ENCODE measurements at regions not wholly inside any gene's neighbourhood (a gene's known extent, or its start where the extent isn't known, plus 50 kb on each side); places are given as distances from the start of the nearest gene placed in this dataset.

- H3K79me1 ChIP-seq (ENCODE audit: low read length), result no peaks in the 10 kb centered on the region
- no peaks in the 10 kb centered on the region for H3K36me3 ChIP-seq (ENCODE audit: control insufficient read depth in 1 of 2, insufficient read depth in 2 of 2, low read length in 2 of 2)
Observed at GRCh38 chr16:79307214-79307613, 293.3 kb downstream of the MAF start.

DNA sequence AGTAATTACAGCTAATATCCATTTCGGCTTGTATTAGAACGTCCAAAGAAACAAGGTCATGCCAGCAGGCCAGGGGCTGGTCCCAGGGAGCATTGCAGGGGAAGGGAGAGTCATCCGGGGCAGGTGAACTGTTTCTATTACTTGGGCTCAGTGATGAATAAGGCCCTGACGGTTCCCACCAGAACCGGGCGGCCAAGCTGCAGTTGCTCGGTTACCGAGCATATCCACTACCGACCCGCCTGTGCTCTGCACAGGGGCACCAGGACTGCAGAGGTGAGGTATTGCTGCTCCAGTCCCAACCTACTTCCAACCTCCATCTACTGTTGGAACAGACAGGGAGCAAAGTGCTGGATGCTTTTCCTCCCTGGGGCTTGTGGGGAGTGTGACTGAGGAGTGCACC, 295.5 kb downstream of the MAF start:
- Histone ChIP-seq H2AK5ac (ENCODE audit: low read length) (no peak overlapping the region), H3K14ac (ENCODE audit: low read length) (no peak overlapping the region), H3K27ac (ENCODE audit: low read depth, low read length) (no peak overlapping the region), H3K4me3 (ENCODE audit: low read depth, low read length) (no peak overlapping the region), H3K79me2 (ENCODE audit: control insufficient read depth, insufficient read depth, low read length, poor library complexity) (no peaks in the 10 kb centered on the region), H3K9me3 (ENCODE audit: insufficient read depth, low read depth, low read length) (no peaks in the 10 kb centered on the region), H3K4ac (ENCODE audit: low read depth, low read length) (no peak overlapping the region), H2BK5ac (ENCODE audit: low read depth, low read length, poor library complexity) (no peak overlapping the region), H2BK120ac (ENCODE audit: insufficient read depth, low read length, poor library complexity) (no peak overlapping the region), H2AFZ (ENCODE audit: insufficient read depth, low read length, poor library complexity) (no peak overlapping the region), H4K12ac (ENCODE audit: low read depth, low read length) (no peak overlapping the region), H3K18ac (ENCODE audit: low read length) (no peak overlapping the region), H3K4me2 (ENCODE audit: low read length) (no peak overlapping the region), H4K8ac (ENCODE audit: low read depth, low read length) (no peak overlapping the region), H2BK12ac (ENCODE audit: low read length) (no peak overlapping the region), H3K4me1 (ENCODE audit: control insufficient read depth in 1 of 2, insufficient read depth in 2 of 2, low read length in 2 of 2) (no peaks in the 10 kb centered on the region), H4K91ac (ENCODE audit: low read depth, low read length) (no peak overlapping the region), H3K36me3 (ENCODE audit: control insufficient read depth in 1 of 2, insufficient read depth in 2 of 2, low read length in 2 of 2) (no peaks in the 10 kb centered on the region), H3K9ac (ENCODE audit: low read length) (no peak overlapping the region), H3K23ac (ENCODE audit: low read length) (no peak overlapping the region), H3K27me3 (ENCODE audit: insufficient read depth, low read length) (no peaks in the 10 kb centered on the region), H3K79me1 (ENCODE audit: low read length) (no peaks in the 10 kb centered on the region)
- WGBS (ENCODE audit: extremely low coverage, insufficient coverage, insufficient read length), result no CpG with 5 or more reads among the region's 10 CpGs
- DNase-seq, result no peak

More at GRCh38 chr16:79307214-79307613, 293.3 kb downstream of the MAF start:
- Histone ChIP-seq H3K23ac (ENCODE audit: low read length) (no peak overlapping the region), H3K27ac (ENCODE audit: low read depth, low read length) (no peak overlapping the region), H4K12ac (ENCODE audit: low read depth, low read length) (no peak overlapping the region), H3K79me2 (ENCODE audit: control insufficient read depth, insufficient read depth, low read length, poor library complexity) (no peaks in the 10 kb centered on the region), H2BK5ac (ENCODE audit: low read depth, low read length, poor library complexity) (no peak overlapping the region), H3K14ac (ENCODE audit: low read length) (no peak overlapping the region), H2AFZ (ENCODE audit: insufficient read depth, low read length, poor library complexity) (no peak overlapping the region), H3K9me3 (ENCODE audit: insufficient read depth, low read depth, low read length) (no peaks in the 10 kb centered on the region), H2BK120ac (ENCODE audit: insufficient read depth, low read length, poor library complexity) (no peak overlapping the region), H3K4ac (ENCODE audit: low read depth, low read length) (no peak overlapping the region), H3K18ac (ENCODE audit: low read length) (no peak overlapping the region), H3K4me1 (ENCODE audit: control insufficient read depth in 1 of 2, insufficient read depth in 2 of 2, low read length in 2 of 2) (no peaks in the 10 kb centered on the region), H4K91ac (ENCODE audit: low read depth, low read length) (no peak overlapping the region), H3K4me3 (ENCODE audit: low read depth, low read length) (no peak overlapping the region), H4K8ac (ENCODE audit: low read depth, low read length) (no peak overlapping the region), H3K27me3 (ENCODE audit: insufficient read depth, low read length) (no peaks in the 10 kb centered on the region), H2BK12ac (ENCODE audit: low read length) (no peak overlapping the region), H3K4me2 (ENCODE audit: low read length) (no peak overlapping the region), H2AK5ac (ENCODE audit: low read length) (no peak overlapping the region), H3K9ac (ENCODE audit: low read length) (no peak overlapping the region)
- DNase-seq, result peak; percentile 2 to 33
- WGBS (ENCODE audit: extremely low coverage, insufficient coverage, insufficient read length), result no CpG with 5 or more reads among the region's 10 CpGs

GRCh38 chr16:79303959-79304387, 296.6 kb downstream of the MAF start:
- no CpG with 5 or more reads among the region's 8 CpGs for WGBS (ENCODE audit: extremely low coverage, insufficient coverage, insufficient read length)
- Histone ChIP-seq H2AK5ac (ENCODE audit: low read length) (no peak overlapping the region), H4K8ac (ENCODE audit: low read depth, low read length) (no peak overlapping the region), H4K12ac (ENCODE audit: low read depth, low read length) (no peak overlapping the region), H3K4me2 (ENCODE audit: low read length) (no peak overlapping the region), H4K91ac (ENCODE audit: low read depth, low read length) (no peak overlapping the region), H2BK12ac (ENCODE audit: low read length) (no peak overlapping the region), H3K9ac (ENCODE audit: low read length) (no peak overlapping the region), H3K27ac (ENCODE audit: low read depth, low read length) (no peak overlapping the region), H3K27me3 (ENCODE audit: insufficient read depth, low read length) (no peaks in the 10 kb centered on the region), H3K79me2 (ENCODE audit: control insufficient read depth, insufficient read depth, low read length, poor library complexity) (no peaks in the 10 kb centered on the region), H2AFZ (ENCODE audit: insufficient read depth, low read length, poor library complexity) (no peak overlapping the region), H3K23ac (ENCODE audit: low read length) (no peak overlapping the region), H3K14ac (ENCODE audit: low read length) (no peak overlapping the region), H3K4me1 (ENCODE audit: control insufficient read depth in 1 of 2, insufficient read depth in 2 of 2, low read length in 2 of 2) (peaks cover 0 to 2% of the 10 kb centered on the region in 2 experiments), H3K9me3 (ENCODE audit: insufficient read depth, low read depth, low read length) (no peaks in the 10 kb centered on the region), H2BK120ac (ENCODE audit: insufficient read depth, low read length, poor library complexity) (no peak overlapping the region), H3K79me1 (ENCODE audit: low read length) (no peaks in the 10 kb centered on the region), H3K4ac (ENCODE audit: low read depth, low read length) (no peak overlapping the region), H3K36me3 (ENCODE audit: control insufficient read depth in 1 of 2, insufficient read depth in 2 of 2, low read length in 2 of 2) (no peaks in the 10 kb centered on the region), H3K4me3 (ENCODE audit: low read depth, low read length) (no peak overlapping the region), H3K18ac (ENCODE audit: low read length) (no peak overlapping the region), H2BK5ac (ENCODE audit: low read depth, low read length, poor library complexity) (no peak overlapping the region)
- no peak for DNase-seq

DNA sequence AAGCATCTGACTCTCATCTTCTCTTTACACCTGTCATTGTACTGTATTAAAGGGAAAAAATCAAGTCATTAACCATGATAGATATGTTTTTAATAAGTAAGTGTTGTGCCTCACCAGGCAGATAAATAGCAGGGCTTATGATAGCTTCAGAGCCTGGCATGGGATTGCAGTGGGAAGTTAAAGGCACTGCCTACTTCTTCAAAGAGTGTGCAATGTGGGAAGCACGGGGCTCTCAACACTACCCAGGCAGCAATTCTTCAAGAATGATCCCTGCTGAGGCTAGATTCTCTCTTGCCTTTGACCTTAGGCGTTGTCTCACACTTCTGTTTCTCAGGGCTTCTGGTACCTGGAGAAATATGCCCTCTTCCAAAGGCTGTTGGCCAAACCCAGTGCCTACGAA, 297.3 kb downstream of the MAF start:
- Histone ChIP-seq H3K79me1 (ENCODE audit: low read length) (no peaks in the 10 kb centered on the region), H3K9ac (ENCODE audit: low read length) (no peak overlapping the region), H3K4me3 (ENCODE audit: low read depth, low read length) (no peak overlapping the region), H3K27ac (ENCODE audit: low read depth, low read length) (no peak overlapping the region), H2BK5ac (ENCODE audit: low read depth, low read length, poor library complexity) (no peak overlapping the region), H3K9me3 (ENCODE audit: insufficient read depth, low read depth, low read length) (no peaks in the 10 kb centered on the region), H3K23ac (ENCODE audit: low read length) (no peak overlapping the region), H2AFZ (ENCODE audit: insufficient read depth, low read length, poor library complexity) (no peak overlapping the region), H3K4ac (ENCODE audit: low read depth, low read length) (no peak overlapping the region), H4K8ac (ENCODE audit: low read depth, low read length) (no peak overlapping the region), H2AK5ac (ENCODE audit: low read length) (no peak overlapping the region), H3K4me2 (ENCODE audit: low read length) (no peak overlapping the region), H2BK12ac (ENCODE audit: low read length) (no peak overlapping the region), H3K18ac (ENCODE audit: low read length) (no peak overlapping the region), H3K4me1 (ENCODE audit: control insufficient read depth in 1 of 2, insufficient read depth in 2 of 2, low read length in 2 of 2) (peaks cover 0 to 8% of the 10 kb centered on the region in 2 experiments), H3K36me3 (ENCODE audit: control insufficient read depth in 1 of 2, insufficient read depth in 2 of 2, low read length in 2 of 2) (no peaks in the 10 kb centered on the region), H3K14ac (ENCODE audit: low read length) (no peak overlapping the region), H2BK120ac (ENCODE audit: insufficient read depth, low read length, poor library complexity) (no peak overlapping the region), H3K79me2 (ENCODE audit: control insufficient read depth, insufficient read depth, low read length, poor library complexity) (no peaks in the 10 kb centered on the region), H3K27me3 (ENCODE audit: insufficient read depth, low read length) (no peaks in the 10 kb centered on the region), H4K91ac (ENCODE audit: low read depth, low read length) (no peak overlapping the region), H4K12ac (ENCODE audit: low read depth, low read length) (no peak overlapping the region)
- no CpG with 5 or more reads among the region's 3 CpGs for WGBS (ENCODE audit: extremely low coverage, insufficient coverage, insufficient read length)
- DNase-seq, result no peak

Measured in trophoblast cell (in vitro differentiated cells and primary cell).